HCT116 (cell line): ENCODE measurements at regions not wholly inside any gene's neighbourhood (a gene's known extent, or its start where the extent isn't known, plus 50 kb on each side); places are given as distances from the start of the nearest gene placed in this dataset.

Source experiments
- EZH2 ChIP-seq: fragments of 200-600 bp; sonication (generic); IDR thresholded peaks from 2 replicates; pipeline ENCODE4 v1.6.1; 2017; ENCODE audit warnings: antibody characterized with exemption, mixed run types
- POLR2A ChIP-seq: IDR thresholded peaks from 2 replicates; pipeline ENCODE4 v1.7.0; 2011; ENCODE audit warnings: borderline replicate concordance; ENCODE audit not compliant: insufficient read depth, insufficient read length; ENCODE audit errors: extremely low read depth
- POLR2AphosphoS5 ChIP-seq: IDR thresholded peaks from 2 replicates; pipeline ENCODE4 v1.6.1; 2011; ENCODE audit warnings: mild to moderate bottlenecking, low read depth, low read length, moderate library complexity
- SP1 ChIP-seq: IDR thresholded peaks from 2 replicates; pipeline ENCODE4 v1.6.1; 2012; ENCODE audit warnings: low read depth
- TF ChIP-seq, protein P1 (sequence below), 3 experiments: fragments of 200-600 bp in 1 of 3; sonication (generic) in 1 of 3; IDR thresholded peaks in 2 of 3; conservative IDR thresholded peaks in 1 of 3; 2 replicates each; pipeline ENCODE4 v1.5.1; 2012 to 2017; ENCODE audit warnings: low read depth in 2 of 3, low read length in 2 of 3, antibody characterized with exemption in 1 of 3, borderline replicate concordance in 1 of 3, control low read depth in 1 of 3, mild to moderate bottlenecking in 1 of 3, mixed read lengths in 1 of 3, mixed run types in 1 of 3, moderate library complexity in 1 of 3; ENCODE audit not compliant: insufficient read depth in 1 of 3

DNA sequence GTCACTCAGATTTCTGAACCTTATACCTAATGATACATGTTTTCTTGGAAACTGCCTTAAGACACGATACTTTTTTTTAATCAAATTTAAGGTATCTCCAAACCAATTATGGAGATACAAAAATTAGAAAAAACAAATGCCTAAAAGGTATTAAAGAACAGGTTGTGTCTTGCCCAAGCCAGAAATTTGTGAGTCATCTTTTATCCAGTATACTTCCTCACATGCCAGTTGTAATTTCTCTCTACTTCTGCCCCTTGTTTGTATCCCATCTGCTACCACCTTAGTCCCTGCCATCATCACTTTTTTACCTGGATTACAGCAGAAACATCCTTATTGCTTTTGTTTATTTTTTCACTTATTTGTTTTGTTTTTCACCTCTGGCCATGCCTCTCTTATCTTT, 571.2 kb upstream of the DAB2 start:
- TF ChIP-seq EZH2 (no peak), POLR2A (no peak), POLR2AphosphoS5 (no peak), SP1 (no peak)
- TF ChIP-seq, protein P1, sequence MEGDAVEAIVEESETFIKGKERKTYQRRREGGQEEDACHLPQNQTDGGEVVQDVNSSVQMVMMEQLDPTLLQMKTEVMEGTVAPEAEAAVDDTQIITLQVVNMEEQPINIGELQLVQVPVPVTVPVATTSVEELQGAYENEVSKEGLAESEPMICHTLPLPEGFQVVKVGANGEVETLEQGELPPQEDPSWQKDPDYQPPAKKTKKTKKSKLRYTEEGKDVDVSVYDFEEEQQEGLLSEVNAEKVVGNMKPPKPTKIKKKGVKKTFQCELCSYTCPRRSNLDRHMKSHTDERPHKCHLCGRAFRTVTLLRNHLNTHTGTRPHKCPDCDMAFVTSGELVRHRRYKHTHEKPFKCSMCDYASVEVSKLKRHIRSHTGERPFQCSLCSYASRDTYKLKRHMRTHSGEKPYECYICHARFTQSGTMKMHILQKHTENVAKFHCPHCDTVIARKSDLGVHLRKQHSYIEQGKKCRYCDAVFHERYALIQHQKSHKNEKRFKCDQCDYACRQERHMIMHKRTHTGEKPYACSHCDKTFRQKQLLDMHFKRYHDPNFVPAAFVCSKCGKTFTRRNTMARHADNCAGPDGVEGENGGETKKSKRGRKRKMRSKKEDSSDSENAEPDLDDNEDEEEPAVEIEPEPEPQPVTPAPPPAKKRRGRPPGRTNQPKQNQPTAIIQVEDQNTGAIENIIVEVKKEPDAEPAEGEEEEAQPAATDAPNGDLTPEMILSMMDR (IDR thresholded peaks at IDR 0.05 in 2 of 3, conservative IDR thresholded peaks at IDR 0.05 in 1 of 3; ENCODE audit: borderline replicate concordance in 1 of 3, insufficient read depth in 1 of 3, low read depth in 2 of 3, low read length in 2 of 3), result no peak
